Right hindlimb (tissue), 1 donor: ENCODE measurements at regions not wholly inside any gene's neighbourhood (a gene's known extent, or its start where the extent isn't known, plus 50 kb on each side); places are given as distances from the start of the nearest gene placed in this dataset.
"Not testable (repeated sequence)": the region's sequence is repeated elsewhere in the genome, so short reads cannot be mapped to it uniquely, and the experiment has no call there.

ENCODE experiments used
- DNase-seq: peaks from one replicate; pipeline ENCODE4 v3.0.0-alpha.2; 2018

DNA sequence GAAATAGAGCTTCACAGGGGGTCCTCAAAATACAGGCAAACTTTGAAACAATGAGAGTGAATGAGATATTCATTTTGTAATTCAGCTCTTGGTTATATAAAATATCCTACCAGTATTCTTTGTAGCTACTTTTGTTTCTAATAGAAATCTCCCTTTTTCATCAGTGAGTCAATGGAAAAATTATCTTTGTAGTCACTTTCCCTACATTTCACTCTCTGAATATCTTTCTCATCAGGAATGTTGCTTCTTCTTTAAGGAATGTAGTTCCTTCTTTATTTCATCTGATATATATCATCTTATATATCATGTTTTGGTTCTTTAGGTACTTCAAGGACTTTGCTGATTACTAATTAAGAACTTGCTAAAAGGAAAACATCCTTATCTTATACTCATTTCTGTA, 280.3 kb upstream of the NUDT12 start:
- DNase-seq = no peak

DNA sequence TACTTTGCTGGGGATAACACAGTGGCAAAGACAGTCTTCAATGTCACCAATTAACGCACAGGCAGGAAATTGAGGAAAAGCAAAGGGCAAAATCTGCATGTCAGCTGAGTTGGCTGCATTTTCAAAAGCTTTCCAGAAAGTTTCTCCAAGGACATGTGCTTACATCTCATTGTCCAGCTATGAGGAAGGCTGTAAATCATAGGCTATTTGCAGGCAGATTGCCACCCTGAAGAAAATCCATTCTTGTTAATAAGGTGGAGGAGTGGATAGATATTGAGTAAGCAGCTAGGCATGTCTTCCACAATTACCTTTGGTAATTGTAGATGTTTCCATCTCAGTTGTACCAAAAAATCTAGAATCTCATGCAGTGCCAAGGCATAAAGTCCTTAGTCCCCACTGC, 278.0 kb upstream of the NUDT12 start:
- DNase-seq = no peak

DNA sequence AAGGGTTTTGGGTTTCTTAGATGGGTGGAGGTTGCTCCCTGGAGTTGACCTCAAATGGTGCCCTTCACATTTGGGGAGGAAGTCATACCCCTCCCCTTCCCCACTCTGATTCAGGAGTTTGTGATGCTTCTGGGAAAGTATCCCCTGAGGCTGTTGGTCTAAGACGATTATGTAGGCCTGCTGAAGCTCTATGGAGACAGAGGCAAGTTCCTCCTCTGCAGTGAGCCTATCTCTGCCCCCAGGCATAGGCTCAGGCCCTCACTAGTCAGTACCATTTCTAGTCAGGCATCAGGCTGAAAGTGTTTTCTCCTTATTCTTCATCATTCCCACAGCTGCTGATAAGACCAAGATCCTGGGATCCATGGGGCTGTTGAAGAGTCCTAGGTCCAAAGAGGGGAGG, 271.6 kb upstream of the NUDT12 start:
- DNase-seq = no peak

DNA sequence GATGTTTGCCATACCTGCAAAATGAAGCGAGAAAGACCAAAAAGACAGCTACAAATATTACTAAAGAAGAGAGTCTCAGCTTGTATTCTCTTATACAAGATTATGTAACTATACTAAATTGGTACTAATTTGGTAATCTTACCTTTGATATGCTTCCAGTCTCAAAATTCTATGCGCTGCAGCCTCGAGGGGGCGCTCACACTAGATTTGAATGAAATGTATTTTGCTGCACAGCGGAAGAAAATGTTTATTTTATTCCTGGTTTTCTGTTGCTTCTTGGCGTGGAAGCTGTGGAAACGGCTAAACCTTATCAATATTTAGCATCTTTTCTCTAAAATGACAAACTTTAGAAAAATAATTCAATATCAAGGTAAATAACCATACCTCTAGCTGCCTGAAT, 267.0 kb upstream of the NUDT12 start:
- DNase-seq = no peak

- DNase-seq = no peak
Observed at GRCh38 chr5:103827976-103828375, 265.4 kb upstream of the NUDT12 start.

DNA sequence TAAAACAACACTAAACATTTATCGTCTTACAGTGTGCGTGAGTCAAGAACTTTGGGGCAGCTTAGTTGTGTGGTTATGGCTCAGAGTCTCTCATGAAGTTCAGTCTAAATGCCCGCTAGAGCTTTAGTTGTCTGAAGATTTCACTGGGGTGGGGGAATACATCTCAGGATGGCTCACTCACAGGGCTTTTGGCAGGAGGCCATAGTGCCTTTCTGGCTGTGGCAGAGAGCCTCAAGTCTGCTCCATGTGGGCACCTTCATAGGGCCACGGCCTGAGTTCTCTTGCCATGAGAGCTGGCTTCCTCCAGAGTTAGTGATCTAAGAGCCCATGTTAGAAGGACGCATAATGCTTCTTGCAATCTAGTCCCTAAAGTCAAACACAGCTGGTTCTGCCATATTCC, 258.8 kb upstream of the NUDT12 start:
- DNase-seq = no peak

DNA sequence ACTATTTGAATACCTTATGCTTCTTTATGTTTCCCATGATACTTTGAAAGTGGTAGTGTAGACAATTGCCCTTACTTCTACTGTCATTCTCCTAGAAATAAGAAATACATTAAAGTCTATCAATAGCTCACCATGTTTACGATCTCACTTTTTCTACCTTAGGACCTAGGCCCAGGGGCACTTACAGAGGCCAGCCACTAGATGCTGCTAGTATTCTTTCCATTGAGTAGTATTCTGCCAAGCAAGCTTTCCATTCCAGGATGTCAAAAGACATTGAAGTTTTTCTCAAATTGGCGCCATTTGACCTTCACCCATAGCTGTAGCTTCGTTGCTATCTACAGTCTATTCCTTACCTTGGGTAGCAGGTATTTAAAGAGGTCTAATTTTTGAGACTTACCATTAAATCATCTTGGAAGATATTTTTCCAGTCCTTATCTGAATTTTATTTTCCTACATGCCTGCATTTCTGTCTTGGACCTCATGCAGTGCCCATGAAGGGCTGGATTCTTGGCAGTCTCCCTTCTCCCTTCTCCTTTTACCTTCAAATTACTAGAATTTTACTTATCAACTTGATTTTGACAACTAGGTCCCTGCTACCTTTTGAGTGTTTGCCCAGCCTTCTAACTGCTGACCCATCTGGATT, 246.0 kb upstream of the NUDT12 start:
- peak; percentile 33 for DNase-seq

DNA sequence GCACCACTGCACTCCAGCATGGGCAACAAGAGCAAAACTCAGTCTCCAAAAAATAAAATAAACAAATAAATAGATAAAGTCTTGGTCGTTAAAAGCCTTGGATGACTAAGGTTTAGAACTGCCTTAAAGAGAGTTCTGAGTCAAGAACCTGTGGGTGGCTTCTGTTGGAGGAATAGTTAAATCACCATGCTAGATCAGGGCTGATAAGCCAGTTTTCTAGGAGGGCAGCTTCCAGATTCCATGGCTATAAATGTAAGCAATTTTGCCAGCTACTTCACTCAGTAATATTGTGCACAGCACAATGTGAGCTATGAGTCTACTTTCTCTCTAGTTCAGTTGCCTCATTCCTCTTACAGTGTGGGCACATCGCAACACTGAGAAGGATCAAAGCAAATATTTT, 242.1 kb upstream of the NUDT12 start:
- DNase-seq = no peak

GRCh38 chr5:103801681-103802080, 239.1 kb upstream of the NUDT12 start:
- DNase-seq = no peak

DNA sequence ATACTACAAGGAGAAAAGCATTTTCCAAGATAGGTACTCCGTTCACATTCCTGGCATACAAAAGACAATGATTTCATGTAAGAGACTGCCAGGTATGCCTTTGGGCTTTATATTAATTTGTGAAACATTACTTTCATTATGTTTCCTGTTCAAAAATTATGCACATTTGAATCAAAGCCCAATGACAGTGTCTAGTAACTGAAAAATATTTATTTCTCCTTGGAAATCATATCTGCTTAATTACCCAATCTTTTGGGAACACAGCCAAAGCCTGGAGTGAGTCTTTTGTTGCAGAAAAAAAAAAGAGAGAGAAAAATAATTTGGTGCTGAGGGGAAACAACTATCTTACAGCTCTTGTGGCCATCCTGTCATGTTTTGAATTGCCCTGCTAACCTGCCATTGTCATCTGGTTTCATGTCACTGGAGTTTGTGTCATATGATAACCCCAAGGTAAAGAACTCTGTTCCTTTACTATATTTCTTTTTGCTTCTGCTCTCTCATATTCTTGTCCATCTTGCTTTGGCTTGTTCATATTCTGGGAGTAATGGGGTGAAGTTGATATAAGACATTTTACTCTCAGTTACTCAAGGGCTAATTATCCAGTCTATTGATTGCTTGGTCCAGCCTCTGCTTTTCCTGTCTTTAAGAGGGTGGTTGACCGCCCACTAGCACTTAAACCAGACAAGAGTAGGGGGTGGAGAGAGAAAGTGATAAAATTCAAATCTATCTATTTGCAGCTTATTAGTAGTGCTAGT, 238.3 kb upstream of the NUDT12 start:
- DNase-seq = no peak

- no peak for DNase-seq
Observed at GRCh38 chr5:103793595-103794182, 231.1 kb upstream of the NUDT12 start.

- DNase-seq = no peak
Observed at GRCh38 chr5:103785569-103785968, 223.0 kb upstream of the NUDT12 start.

DNA sequence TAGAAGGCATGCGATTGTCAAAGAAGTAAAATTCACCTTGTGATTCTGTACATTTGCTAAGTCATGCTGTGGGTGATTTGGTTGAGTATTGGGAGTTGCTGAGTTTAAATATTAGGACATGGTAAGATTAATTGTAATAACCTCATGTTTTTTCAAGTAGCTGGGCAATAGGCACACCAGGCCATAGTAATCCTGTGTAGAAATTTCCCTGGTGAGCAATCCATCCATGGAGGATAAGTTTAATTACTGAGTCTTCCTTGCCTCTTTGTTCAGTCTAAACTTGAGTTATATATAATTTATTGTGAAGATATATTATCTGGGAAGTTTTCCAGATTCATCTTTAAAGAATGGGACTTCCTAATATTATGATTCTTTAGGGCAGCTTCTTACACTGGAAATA, 221.1 kb upstream of the NUDT12 start:
- no peak for DNase-seq

GRCh38 chr5:103780794-103781193, 218.2 kb upstream of the NUDT12 start:
- DNase-seq = no peak

DNA sequence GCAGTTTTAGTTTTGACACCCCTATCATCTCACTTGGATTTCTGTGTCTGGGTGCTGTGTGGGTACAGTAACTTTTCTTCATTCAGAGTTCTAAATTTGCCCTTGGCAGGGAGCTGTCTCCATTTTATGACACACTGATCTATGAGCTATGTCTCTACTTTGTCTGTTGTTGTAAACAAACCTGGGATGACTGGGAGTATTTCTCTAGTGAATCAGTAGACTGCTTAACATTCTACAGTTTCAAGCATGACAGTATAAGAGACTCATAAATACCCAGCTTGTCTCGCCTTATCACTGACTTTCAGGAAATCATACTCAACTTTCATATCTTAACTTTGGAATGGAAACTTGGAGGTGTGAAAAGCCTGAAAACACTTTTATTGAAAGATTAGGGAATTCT, 212.1 kb upstream of the NUDT12 start:
- no peak for DNase-seq

- no peak for DNase-seq
Observed at GRCh38 chr5:103772248-103772647, 209.7 kb upstream of the NUDT12 start.

DNA sequence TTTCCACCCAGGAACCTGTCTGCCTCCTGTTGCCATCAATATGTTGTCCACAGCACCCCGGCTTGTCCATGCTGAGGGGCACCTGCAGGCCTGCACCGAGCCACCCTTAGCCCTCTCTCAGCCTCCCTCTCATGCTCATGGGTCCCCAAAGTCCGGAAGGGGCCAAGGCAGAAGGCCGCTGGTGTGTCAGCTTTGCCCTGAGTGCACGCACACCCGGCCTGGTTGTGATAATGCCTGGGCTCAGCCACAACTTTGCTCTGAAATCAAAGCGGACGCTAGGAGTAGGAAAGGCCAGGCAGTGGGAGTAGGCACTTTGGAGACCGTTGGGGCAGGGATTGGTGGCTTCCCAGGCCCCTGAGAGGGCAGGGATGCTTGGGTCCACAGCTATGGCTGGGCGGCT, 201.8 kb upstream of the NUDT12 start:
- no peak for DNase-seq

DNA sequence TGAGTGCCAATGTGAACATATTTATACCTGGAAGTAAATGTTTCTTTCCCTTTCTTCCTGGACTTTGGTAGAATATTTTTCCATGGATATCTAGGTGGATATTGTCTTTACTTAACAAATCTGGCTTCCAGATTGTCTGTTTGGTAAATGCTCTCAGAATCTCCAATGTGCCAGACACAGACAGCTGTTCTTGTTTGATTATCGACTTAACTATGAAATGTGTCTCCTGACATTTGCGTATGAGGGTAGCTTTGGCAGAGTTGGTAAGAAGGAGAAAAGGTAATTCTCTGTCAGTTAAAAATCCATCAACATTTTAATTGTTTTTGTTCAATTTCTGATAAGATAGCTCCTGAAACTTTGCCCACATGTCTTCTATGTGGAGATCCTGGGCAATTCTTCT, 196.4 kb upstream of the NUDT12 start:
- DNase-seq = no peak

DNA sequence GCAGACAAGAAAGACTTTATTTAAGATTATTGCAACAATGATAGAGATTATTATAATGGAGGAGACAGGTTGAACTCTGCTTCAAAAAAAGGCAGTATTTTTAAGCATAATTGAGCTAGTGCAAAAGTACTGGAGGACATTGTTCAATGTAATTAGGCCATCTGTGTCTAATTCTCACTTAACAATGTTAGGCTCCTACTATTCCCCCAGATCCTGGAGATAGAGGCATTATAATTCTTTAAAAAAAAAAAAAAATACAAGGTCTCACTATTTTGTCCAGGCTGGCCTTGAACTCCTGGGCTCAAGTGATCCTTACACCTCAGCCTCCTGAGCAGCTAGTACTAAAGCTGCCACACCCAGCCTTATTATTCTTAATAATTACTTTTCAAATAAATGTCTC, 193.4 kb upstream of the NUDT12 start:
- no peak for DNase-seq

DNA sequence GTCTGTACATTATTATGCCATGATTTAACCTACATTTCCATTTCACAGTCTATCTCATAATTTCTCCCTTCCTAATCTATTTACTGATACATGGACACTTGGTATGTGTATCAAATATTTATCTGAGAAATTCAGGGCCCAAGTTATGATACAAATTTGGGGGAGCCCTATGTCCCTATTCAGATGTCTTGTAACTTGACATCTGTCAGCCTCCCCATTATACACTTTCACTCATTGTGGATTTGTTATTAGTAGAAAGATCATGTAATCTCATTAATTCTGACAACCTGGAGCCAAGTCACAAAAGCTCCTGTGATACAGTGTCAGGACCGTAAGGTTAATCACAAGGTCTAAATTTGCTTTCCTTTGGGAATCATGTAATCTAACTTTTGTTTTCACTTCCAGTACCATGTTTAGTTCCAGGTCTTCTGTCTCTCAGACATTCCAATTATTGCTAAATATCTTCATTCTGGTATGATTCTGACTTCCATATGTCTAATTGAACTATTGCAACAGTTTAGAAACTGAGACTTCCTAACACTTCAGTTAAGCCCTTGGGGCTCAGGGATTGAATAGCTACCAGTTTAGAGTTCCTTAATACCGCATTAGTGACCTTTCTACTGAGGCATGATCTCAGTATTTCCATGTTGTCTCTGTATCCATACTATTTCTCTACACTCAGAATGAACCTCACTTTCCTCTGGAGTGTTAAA, 182.9 kb upstream of the NUDT12 start:
- DNase-seq = no peak

DNA sequence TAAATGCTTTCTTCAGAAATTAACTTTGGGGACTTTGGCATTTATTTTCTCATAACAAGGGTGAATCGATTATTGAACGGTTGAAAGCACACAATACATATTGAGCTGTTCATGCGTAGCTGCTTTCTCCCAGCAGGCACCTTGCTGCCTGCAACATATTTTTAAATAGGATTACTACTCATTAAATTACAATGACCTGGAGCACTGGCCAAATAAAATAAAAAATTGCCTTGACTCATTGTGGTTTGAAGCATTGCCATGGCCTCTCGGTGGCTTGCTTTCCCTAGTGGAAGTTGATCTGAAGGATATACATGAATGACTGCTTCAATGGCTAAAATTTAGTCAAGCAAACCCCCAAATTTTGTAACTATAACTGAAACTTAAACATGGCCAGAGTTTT, 181.6 kb upstream of the NUDT12 start:
- DNase-seq = peak; percentile 17

- no peak for DNase-seq
Observed at GRCh38 chr5:103743421-103743820, 180.8 kb upstream of the NUDT12 start.

GRCh38 chr5:103741984-103742383, 179.4 kb upstream of the NUDT12 start:
- no peak for DNase-seq

DNA sequence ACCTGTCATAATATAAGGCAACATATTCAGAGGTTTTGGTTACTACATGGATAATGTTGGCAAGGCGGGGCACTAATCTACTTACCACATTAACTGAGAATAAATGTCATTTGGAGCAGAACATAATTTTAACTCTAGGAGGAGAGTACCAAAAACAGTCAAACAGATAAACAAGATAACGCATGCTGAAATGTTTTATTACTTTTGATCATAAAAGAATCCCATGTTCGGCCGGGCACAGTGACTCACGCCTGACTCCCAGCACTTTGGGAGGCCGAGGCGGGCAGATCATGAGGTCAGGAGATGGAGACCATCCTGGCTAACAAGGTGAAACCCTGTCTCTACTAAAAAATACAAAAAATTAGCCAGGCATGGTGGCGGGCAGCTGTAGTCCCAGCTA, 173.8 kb upstream of the NUDT12 start:
- DNase-seq = not testable (repeated sequence)
